ENCODE measurements at regions not wholly inside any gene's neighbourhood (a gene's known extent, or its start where the extent isn't known, plus 50 kb on each side); places are given as distances from the start of the nearest gene placed in this dataset.

DNA sequence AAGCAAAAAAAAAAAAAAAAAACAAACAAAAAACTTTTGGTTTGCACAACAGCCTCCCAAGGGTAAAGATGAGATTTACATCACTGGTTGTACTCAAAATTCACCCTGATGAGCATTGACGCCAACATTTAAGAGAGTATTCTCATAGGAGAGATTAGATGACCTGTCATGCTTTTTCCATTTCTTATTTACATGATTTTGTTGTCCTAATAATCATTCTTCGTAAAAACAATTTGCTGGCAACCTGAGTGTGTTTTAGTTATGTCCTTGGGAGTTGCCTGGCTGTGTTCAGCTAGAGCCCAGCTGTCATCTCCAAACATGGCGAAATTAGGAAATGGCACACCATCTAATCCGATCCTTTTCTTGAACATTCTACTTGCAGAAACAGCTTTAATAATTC, 186.4 kb upstream of the MRPS30 start:
- Histone ChIP-seq H3K9me3 (ENCODE audit: low read length) (no peaks in the 10 kb centered on the region), H3K27me3 (ENCODE audit: insufficient read depth, low read length, poor library complexity, severe bottlenecking) (no peaks in the 10 kb centered on the region), H3K4me3 (ENCODE audit: low read length) (no peak overlapping the region), H3K4me1 (ENCODE audit: insufficient read depth, low read length) (no peaks in the 10 kb centered on the region), H3K27ac (ENCODE audit: low read depth, low read length) (no peak overlapping the region), H3K36me3 (ENCODE audit: insufficient read depth, low read length) (no peaks in the 10 kb centered on the region)
- H3K9me3 Mint-ChIP-seq, result peaks cover 0 to 9% (median 5%) of the 10 kb centered on the region in 5 donors
- no peaks in the 10 kb centered on the region for H3K36me3 Mint-ChIP-seq
- no peaks in the 10 kb centered on the region for H3K4me1 Mint-ChIP-seq
- no peak overlapping the region for H3K27ac Mint-ChIP-seq
- DNase-seq, result no peak
- POLR2A ChIA-PET, result no interaction called here
- H3K4me3 Mint-ChIP-seq, result no peak overlapping the region
- CTCF ChIA-PET, result no interaction called here
- H3K27me3 Mint-ChIP-seq, result no peaks in the 10 kb centered on the region

DNA sequence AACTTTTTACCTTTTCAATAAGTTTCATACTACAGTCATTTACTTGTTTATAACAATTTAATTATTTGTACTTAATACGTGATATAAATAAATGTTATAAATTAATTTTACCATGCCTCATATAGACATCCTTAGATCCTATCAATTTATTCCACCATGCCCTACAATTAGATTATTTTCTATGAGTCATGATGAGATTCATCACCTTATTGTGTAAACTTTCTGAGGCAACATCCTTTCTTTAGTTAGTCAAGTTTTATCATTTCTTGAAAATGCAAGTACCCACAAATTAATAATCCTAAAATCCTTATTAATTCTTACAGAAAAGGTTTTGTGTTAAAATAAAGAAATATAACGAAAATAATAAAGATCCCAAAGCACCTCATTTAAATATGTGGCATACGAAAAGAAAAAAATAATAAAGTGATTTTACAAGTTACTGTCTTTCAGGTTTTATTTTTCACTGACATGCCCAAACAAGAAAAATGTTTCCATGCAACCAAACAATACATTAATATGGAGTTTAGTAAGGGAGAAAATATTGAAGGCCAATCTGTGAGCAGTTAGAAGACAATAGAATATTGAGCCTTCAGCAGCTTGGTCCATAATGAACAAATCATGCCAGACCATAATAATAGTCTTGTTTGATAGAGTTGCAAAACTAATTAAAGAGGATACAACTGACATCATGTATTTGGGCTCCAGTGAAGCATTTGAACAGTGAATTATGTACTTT, 188.7 kb upstream of the MRPS30 start:
- no peak for DNase-seq
- Mint-ChIP-seq H3K9me3 (peaks cover 0 to 5% (median 2%) of the 10 kb centered on the region in 5 donors), H3K4me1 (no peaks in the 10 kb centered on the region), H3K27me3 (no peaks in the 10 kb centered on the region), H3K27ac (no peak overlapping the region), H3K36me3 (no peaks in the 10 kb centered on the region), H3K4me3 (no peak overlapping the region)
- Histone ChIP-seq H3K36me3 (ENCODE audit: insufficient read depth, low read length) (no peaks in the 10 kb centered on the region), H3K27me3 (ENCODE audit: insufficient read depth, low read length, poor library complexity, severe bottlenecking) (no peaks in the 10 kb centered on the region), H3K4me1 (ENCODE audit: insufficient read depth, low read length) (no peaks in the 10 kb centered on the region), H3K4me3 (ENCODE audit: low read length) (no peak overlapping the region), H3K9me3 (ENCODE audit: low read length) (no peaks in the 10 kb centered on the region), H3K27ac (ENCODE audit: low read depth, low read length) (no peak overlapping the region)
- ChIA-PET POLR2A (no interaction called here), CTCF (no interaction called here)

DNA sequence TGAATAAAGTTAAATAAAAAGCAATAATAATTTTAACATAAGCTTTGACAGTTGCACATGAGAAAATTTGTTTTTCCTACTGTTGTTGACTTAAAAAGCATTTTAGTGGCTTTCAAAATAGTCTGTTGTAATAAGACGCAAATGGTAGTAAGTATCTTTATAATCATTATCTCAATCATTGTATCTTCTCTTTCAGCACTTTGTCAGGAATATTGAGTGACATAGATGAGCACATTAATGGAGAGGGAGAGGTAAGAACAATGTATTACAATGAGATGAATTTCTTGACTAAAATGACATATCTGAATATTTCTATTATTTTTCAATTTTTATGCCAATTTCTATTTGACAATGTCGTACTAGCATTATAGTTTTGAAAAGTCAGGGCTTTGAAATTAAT, 193.9 kb upstream of the MRPS30 start:
- no peaks in the 10 kb centered on the region for H3K4me1 ChIP-seq (ENCODE audit: insufficient read depth, low read length)
- Mint-ChIP-seq H3K4me3 (no peak overlapping the region), H3K27me3 (no peaks in the 10 kb centered on the region), H3K27ac (no peak overlapping the region), H3K36me3 (no peaks in the 10 kb centered on the region), H3K9me3 (peaks cover 0 to 14% (median 2%) of the 10 kb centered on the region in 5 donors), H3K4me1 (no peaks in the 10 kb centered on the region)
- no peak for DNase-seq
- no peaks in the 10 kb centered on the region for H3K27me3 ChIP-seq (ENCODE audit: insufficient read depth, low read length, poor library complexity, severe bottlenecking)
- ChIA-PET POLR2A (no interaction called here), CTCF (no interaction called here)
- H3K36me3 ChIP-seq (ENCODE audit: insufficient read depth, low read length), result no peaks in the 10 kb centered on the region
- H3K27ac ChIP-seq (ENCODE audit: low read depth, low read length), result no peak overlapping the region
- no peaks in the 10 kb centered on the region for H3K9me3 ChIP-seq (ENCODE audit: low read length)
- H3K4me3 ChIP-seq (ENCODE audit: low read length), result no peak overlapping the region

DNA sequence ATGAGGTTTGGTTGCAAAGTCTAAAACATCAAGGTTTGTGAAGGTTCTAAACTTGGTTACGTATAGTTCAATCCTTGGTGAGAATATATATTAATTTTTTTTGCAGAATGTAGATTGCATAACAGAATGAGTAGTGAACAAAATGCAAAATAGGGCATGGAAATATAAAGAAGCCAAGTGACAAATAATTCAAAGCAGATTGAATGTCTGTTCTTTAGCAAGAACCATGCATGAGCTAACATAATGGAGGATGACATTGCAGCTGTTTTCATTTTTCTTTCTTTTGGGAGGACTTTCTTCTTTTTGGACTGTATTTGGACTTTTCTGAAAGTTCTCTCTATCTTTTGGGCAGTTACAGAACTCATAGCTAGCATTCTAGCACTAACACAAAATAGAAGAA, 194.8 kb upstream of the MRPS30 start:
- Mint-ChIP-seq H3K36me3 (no peaks in the 10 kb centered on the region), H3K9me3 (peaks cover 0 to 14% (median 3%) of the 10 kb centered on the region in 5 donors), H3K4me1 (no peaks in the 10 kb centered on the region), H3K4me3 (no peak overlapping the region), H3K27ac (no peak overlapping the region), H3K27me3 (no peaks in the 10 kb centered on the region)
- no peak overlapping the region for H3K4me3 ChIP-seq (ENCODE audit: low read length)
- no peaks in the 10 kb centered on the region for H3K4me1 ChIP-seq (ENCODE audit: insufficient read depth, low read length)
- ChIA-PET CTCF (no interaction called here), POLR2A (no interaction called here)
- H3K9me3 ChIP-seq (ENCODE audit: low read length), result no peaks in the 10 kb centered on the region
- H3K27me3 ChIP-seq (ENCODE audit: insufficient read depth, low read length, poor library complexity, severe bottlenecking), result no peaks in the 10 kb centered on the region
- DNase-seq, result no peak
- H3K27ac ChIP-seq (ENCODE audit: low read depth, low read length), result no peak overlapping the region
- no peaks in the 10 kb centered on the region for H3K36me3 ChIP-seq (ENCODE audit: insufficient read depth, low read length)

DNA sequence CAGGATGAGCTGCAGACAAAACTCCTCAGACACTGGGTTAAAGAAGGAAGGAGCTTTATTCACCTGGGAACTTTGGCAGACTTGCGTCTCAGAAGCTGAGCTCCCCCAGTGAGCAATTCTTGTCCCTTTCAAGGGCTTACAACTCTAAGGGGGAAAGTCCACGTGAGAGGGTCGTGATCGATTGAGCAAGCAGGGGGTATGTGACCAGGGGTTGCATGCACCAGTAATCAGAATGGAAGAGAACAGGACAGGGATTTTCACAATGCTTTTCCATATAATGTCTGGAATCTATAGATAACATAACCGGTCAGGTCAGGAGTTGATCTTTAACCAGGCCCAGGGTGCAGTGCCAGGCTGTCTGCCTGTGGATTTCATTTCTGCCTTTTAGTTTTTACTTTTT, 202.8 kb upstream of the MRPS30 start:
- H3K27ac ChIP-seq (ENCODE audit: low read depth, low read length), result no peak overlapping the region
- H3K36me3 Mint-ChIP-seq, result no peaks in the 10 kb centered on the region
- ChIA-PET POLR2A (no interaction called here), CTCF (no interaction called here)
- H3K27me3 ChIP-seq (ENCODE audit: insufficient read depth, low read length, poor library complexity, severe bottlenecking), result no peaks in the 10 kb centered on the region
- H3K36me3 ChIP-seq (ENCODE audit: insufficient read depth, low read length), result no peaks in the 10 kb centered on the region
- no peak for DNase-seq
- no peak overlapping the region for H3K4me3 Mint-ChIP-seq
- H3K27ac Mint-ChIP-seq, result no peak overlapping the region
- H3K4me3 ChIP-seq (ENCODE audit: low read length), result no peak overlapping the region
- H3K9me3 ChIP-seq (ENCODE audit: low read length), result no peaks in the 10 kb centered on the region
- H3K4me1 ChIP-seq (ENCODE audit: insufficient read depth, low read length), result no peaks in the 10 kb centered on the region
- H3K9me3 Mint-ChIP-seq, result peaks cover 10 to 23% (median 12%) of the 10 kb centered on the region in 5 donors
- no peaks in the 10 kb centered on the region for H3K27me3 Mint-ChIP-seq
- no peaks in the 10 kb centered on the region for H3K4me1 Mint-ChIP-seq

DNA sequence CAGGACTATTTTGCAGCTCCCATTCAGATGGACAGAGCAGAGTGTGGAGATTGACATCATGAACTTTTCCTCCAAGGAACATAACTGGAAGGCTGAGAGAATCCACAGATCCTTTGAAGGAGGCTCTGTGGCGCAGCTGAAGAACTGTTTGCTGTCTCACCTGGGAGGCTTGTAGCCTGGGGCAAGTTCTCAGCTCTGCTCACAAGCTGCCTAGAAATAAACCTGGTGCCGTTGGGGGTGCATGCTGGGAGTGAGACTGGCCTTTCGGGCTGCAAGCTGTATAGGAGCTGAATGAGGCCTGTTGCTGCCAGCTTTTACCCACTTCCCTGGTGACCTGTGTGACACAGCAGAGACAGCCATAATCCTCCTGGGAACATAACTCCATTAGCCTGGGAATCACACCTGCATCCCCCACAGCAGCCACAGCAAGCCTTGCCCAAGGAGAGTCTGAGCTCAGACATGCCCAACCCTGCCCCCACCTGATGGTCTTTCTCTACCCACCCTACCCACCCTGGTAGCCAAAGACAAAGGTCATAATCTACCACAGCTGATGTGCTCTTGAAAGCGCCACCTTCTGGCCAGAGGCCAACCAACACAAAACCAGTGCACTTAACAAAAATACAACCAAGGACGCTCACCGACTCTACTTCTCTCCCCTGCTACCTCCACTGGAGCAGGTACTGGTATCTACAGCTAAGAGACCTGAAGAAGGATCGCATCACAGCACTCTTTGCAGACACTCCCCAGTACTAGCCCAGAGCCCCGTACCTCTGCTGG, 205.1 kb upstream of the MRPS30 start:
- ChIA-PET POLR2A (no interaction called here), CTCF (no interaction called here)
- Histone ChIP-seq H3K27ac (ENCODE audit: low read depth, low read length) (no peak overlapping the region), H3K9me3 (ENCODE audit: low read length) (peaks cover 6% of the 10 kb centered on the region), H3K36me3 (ENCODE audit: insufficient read depth, low read length) (no peaks in the 10 kb centered on the region), H3K4me3 (ENCODE audit: low read length) (no peak overlapping the region), H3K27me3 (ENCODE audit: insufficient read depth, low read length, poor library complexity, severe bottlenecking) (no peaks in the 10 kb centered on the region), H3K4me1 (ENCODE audit: insufficient read depth, low read length) (no peaks in the 10 kb centered on the region)
- H3K36me3 Mint-ChIP-seq, result no peaks in the 10 kb centered on the region
- H3K9me3 Mint-ChIP-seq, result peaks cover 11 to 18% (median 15%) of the 10 kb centered on the region in 5 donors
- H3K4me1 Mint-ChIP-seq, result no peaks in the 10 kb centered on the region
- H3K4me3 Mint-ChIP-seq, result no peak overlapping the region
- H3K27ac Mint-ChIP-seq, result no peak overlapping the region
- DNase-seq, result no peak
- no peaks in the 10 kb centered on the region for H3K27me3 Mint-ChIP-seq

DNA sequence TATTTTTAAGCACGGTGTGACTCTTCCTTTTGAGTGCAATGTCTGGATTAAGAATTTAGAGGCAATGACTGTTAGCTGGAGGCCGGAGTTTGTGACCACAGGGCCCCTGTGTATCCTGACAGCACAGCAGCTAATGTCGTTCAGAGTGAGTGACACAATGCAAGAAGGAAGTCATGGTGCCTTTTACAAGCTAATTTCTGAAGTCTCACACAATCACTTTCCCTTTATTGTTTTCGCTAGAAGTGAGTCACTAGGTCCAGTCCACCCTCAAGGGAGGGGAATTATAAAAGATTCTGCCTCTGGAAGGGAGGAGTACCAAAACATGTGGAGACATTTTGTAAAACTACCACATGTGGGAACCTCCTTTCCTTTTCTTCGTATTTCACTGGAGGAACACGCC, 185.5 kb upstream of the FGF10 start:
- ChIA-PET POLR2A (no interaction called here), CTCF (no interaction called here)
- H3K4me3 ChIP-seq (ENCODE audit: low read length), result no peak overlapping the region
- Mint-ChIP-seq H3K4me3 (no peak overlapping the region), H3K4me1 (no peaks in the 10 kb centered on the region), H3K9me3 (peaks cover 0 to 15% (median 12%) of the 10 kb centered on the region in 5 donors), H3K27ac (no peak overlapping the region), H3K36me3 (no peaks in the 10 kb centered on the region), H3K27me3 (no peaks in the 10 kb centered on the region)
- H3K4me1 ChIP-seq (ENCODE audit: insufficient read depth, low read length), result no peaks in the 10 kb centered on the region
- no peak overlapping the region for H3K27ac ChIP-seq (ENCODE audit: low read depth, low read length)
- DNase-seq, result no peak
- no peaks in the 10 kb centered on the region for H3K27me3 ChIP-seq (ENCODE audit: insufficient read depth, low read length, poor library complexity, severe bottlenecking)
- H3K36me3 ChIP-seq (ENCODE audit: insufficient read depth, low read length), result no peaks in the 10 kb centered on the region
- H3K9me3 ChIP-seq (ENCODE audit: low read length), result no peaks in the 10 kb centered on the region

DNA sequence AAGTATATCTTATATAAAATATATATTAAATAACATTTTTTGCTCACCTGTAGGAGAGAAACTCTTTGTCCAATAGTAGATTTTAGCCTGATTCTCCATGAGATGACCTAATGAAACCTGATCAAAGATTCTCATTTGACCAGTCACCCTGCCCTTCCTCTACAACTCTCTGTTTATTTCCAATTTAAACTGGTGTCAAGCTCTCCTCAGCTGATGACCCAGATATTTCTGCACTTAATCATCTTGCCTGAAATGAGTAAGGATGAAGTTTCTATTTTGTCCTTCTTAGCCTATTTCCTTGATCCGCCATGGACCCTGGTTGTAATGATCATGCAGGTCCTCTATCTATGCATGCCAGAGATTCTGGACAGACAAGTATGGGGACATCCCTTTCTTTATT, 179.3 kb upstream of the FGF10 start:
- no peaks in the 10 kb centered on the region for H3K4me1 ChIP-seq (ENCODE audit: insufficient read depth, low read length)
- Mint-ChIP-seq H3K9me3 (peaks cover 2 to 11% (median 2%) of the 10 kb centered on the region in 5 donors), H3K27me3 (no peaks in the 10 kb centered on the region), H3K4me1 (no peaks in the 10 kb centered on the region), H3K4me3 (no peak overlapping the region), H3K36me3 (no peaks in the 10 kb centered on the region), H3K27ac (no peak overlapping the region)
- DNase-seq, result no peak
- H3K4me3 ChIP-seq (ENCODE audit: low read length), result no peak overlapping the region
- no peaks in the 10 kb centered on the region for H3K9me3 ChIP-seq (ENCODE audit: low read length)
- ChIA-PET POLR2A (no interaction called here), CTCF (no interaction called here)
- H3K36me3 ChIP-seq (ENCODE audit: insufficient read depth, low read length), result no peaks in the 10 kb centered on the region
- no peak overlapping the region for H3K27ac ChIP-seq (ENCODE audit: low read depth, low read length)
- H3K27me3 ChIP-seq (ENCODE audit: insufficient read depth, low read length, poor library complexity, severe bottlenecking), result no peaks in the 10 kb centered on the region

Measured in CD8-positive, alpha-beta memory T cell (primary cell).